ENCODE measurements at regions not wholly inside any gene's neighbourhood (a gene's known extent, or its start where the extent isn't known, plus 50 kb on each side); places are given as distances from the start of the nearest gene placed in this dataset.

- TF ChIP-seq EZH2 (IDR thresholded peaks at IDR 0.05) (no peak), CTCF (IDR thresholded peaks at IDR 0.05) (no peak), EZH2phosphoT487 (IDR thresholded peaks at IDR 0.05) (no peak)
These were observed 180.2 kb downstream of the SEMA6D start for GRCh38 chr15:47897525-47897924.
